Stomach (tissue), 8 donors: ENCODE measurements at regions not wholly inside any gene's neighbourhood (a gene's known extent, or its start where the extent isn't known, plus 50 kb on each side); places are given as distances from the start of the nearest gene placed in this dataset.

Experiments used
- DNase-seq, 2 donors: peaks; one replicate each; pipeline versions ENCODE4 v3.0.0 to v3.0.0-alpha.2; 2013 to 2019
- H3K27ac ChIP-seq, 5 donors: fragments of 200-600 bp in 4 of 5; sonication (generic) in 4 of 5; one replicate each; pipeline ENCODE4 v1.5.1; 2013 to 2019; ENCODE audit warnings: mild to moderate bottlenecking in 1 of 5, moderate library complexity in 1 of 5
- H3K27me3 ChIP-seq, 3 donors: fragments of 200-600 bp; sonication (generic); one replicate each; pipeline ENCODE4 v1.5.1; 2017 to 2019; ENCODE audit warnings: mixed run types in 1 of 3
- H3K36me3 ChIP-seq, 4 donors: fragments of 200-600 bp; sonication (generic); 1 replicate in 3 of 4; 2 replicates in 1 of 4; pipeline ENCODE4 v1.5.1; 2016 to 2019
- H3K4me1 ChIP-seq, 4 donors: fragments of 200-600 bp; sonication (generic); one replicate each; pipeline ENCODE4 v1.5.1; 2016 to 2019
- H3K4me3 ChIP-seq, 4 donors: fragments of 200-600 bp; sonication (generic) in 3 of 4; one replicate each; pipeline ENCODE4 v1.5.1; 2016 to 2019; ENCODE audit warnings: mild to moderate bottlenecking in 1 of 4
- H3K9me3 ChIP-seq, 4 donors: fragments of 200-600 bp; sonication (generic); one replicate each; pipeline ENCODE4 v1.5.1; 2016 to 2019
- EP300 ChIP-seq: sonication (generic); formaldehyde crosslinking; IDR thresholded peaks from one replicate; pipeline ENCODE4 v1.6.1; 2017; ENCODE audit warnings: antibody characterized with exemption
- POLR2A ChIP-seq, 4 donors: fragments of 450-650 bp; IDR thresholded peaks; one replicate each; pipeline ENCODE4 v1.6.1; 2016; ENCODE audit warnings: antibody characterized with exemption in 4 of 4, control low read depth in 2 of 4, mild to moderate bottlenecking in 1 of 4, moderate library complexity in 1 of 4
- POLR2AphosphoS5 ChIP-seq, 3 donors: sonication (generic); formaldehyde crosslinking; IDR thresholded peaks; one replicate each; pipeline ENCODE4 v1.6.1; 2016; ENCODE audit warnings: antibody characterized with exemption in 3 of 3
- WGBS, 5 donors: extraction: QIAGEN DNeasy Blood & Tissue Kit in 3 of 5; methylation state at CpG; one replicate each; pipeline versions ENCODE4 v1.1.5 to v1.1.7; 2013 to 2018; 5-methylcytosine and 5-hydroxymethylcytosine counted together
- intact Hi-C: fragments of 100-400 bp; cut with DNase I; formaldehyde crosslinking; loops from one replicate; pipeline ENCODE4 v1.15.1; 2023; ENCODE audit warnings: low total_unique reads
- TF ChIP-seq, protein P1 (sequence below), 7 experiments: fragments of 450-650 bp in 4 of 7; fragments of 200-600 bp in 3 of 7; sonication (generic) in 3 of 7; IDR thresholded peaks; one replicate each; pipeline ENCODE4 v1.5.1; 2016 to 2019; ENCODE audit warnings: antibody characterized with exemption in 7 of 7, control low read depth in 2 of 7, mild to moderate bottlenecking in 1 of 7
- donor health status: healthy with polysubstance abuse.
- donor health status: Bipolar disorder and iron deficiency.
- donor health status: healthy.

DNA sequence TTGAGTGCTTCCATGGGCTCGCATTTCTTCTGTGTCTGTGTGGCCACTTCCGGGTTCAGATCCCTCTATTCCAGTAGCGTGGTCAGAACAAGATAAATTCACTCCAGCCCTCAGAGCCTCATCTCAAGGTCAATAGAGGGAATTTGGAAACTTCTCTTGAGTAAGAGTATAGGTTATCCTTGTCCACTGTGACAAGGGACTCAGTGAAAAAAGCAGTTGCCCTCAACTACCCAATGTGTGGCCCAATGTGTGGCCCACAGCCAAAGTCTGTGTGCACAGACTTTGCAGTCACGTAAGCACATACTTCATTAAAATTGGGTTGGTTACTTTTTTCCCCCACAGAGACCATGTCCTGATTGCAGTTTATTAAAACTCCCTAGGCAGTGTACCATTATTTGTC is 305.6 kb upstream of the SEMA6D start:
- intact Hi-C loops: no loop called here
- Histone ChIP-seq H3K4me1 (peaks cover 0 to 52% (median 13%) of the 10 kb centered on the region in 4 donors), H3K4me3 (no peak overlapping the region), H3K36me3 (no peaks in the 10 kb centered on the region), H3K9me3 (no peaks in the 10 kb centered on the region), H3K27ac (no peak overlapping the region), H3K27me3 (no peaks in the 10 kb centered on the region)
- WGBS, 5 donors: 56 to 77% (median 63%) methylated on average over 4 of the region's 4 CpGs
- DNase-seq: no peak
- TF ChIP-seq POLR2A (IDR thresholded peaks at IDR 0.05) (no peak), POLR2AphosphoS5 (IDR thresholded peaks at IDR 0.05) (no peak), EP300 (no peak)
- TF ChIP-seq, protein P1, sequence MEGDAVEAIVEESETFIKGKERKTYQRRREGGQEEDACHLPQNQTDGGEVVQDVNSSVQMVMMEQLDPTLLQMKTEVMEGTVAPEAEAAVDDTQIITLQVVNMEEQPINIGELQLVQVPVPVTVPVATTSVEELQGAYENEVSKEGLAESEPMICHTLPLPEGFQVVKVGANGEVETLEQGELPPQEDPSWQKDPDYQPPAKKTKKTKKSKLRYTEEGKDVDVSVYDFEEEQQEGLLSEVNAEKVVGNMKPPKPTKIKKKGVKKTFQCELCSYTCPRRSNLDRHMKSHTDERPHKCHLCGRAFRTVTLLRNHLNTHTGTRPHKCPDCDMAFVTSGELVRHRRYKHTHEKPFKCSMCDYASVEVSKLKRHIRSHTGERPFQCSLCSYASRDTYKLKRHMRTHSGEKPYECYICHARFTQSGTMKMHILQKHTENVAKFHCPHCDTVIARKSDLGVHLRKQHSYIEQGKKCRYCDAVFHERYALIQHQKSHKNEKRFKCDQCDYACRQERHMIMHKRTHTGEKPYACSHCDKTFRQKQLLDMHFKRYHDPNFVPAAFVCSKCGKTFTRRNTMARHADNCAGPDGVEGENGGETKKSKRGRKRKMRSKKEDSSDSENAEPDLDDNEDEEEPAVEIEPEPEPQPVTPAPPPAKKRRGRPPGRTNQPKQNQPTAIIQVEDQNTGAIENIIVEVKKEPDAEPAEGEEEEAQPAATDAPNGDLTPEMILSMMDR (IDR thresholded peaks at IDR 0.05): no peak

DNA sequence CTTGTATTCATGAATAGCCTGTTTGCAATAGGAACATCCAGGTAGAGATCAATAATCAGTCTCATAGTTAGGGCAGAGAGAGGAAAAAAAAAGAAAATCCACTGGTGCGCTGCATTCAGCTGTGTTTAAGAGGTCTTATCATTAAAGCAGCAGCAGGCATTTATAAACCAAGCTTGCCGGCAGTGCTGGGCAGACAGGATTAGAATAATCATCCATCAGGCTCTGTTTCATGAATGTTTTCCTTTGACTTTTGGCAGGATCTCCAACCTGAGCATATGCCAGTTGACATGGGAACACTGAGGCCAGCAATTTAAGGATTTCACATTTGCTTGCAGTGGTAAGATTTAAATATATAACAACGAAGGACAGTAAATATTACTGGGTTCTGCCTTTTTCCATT is 305.2 kb upstream of the SEMA6D start:
- DNase-seq: peak in 1 of 2 donors; percentile 45
- no peaks in the 10 kb centered on the region for H3K9me3 ChIP-seq
- WGBS, 5 donors: 24 to 30% (median 29%) methylated on average over 3 of the region's 3 CpGs
- H3K27me3 ChIP-seq: no peaks in the 10 kb centered on the region
- TF ChIP-seq EP300 (no peak), POLR2AphosphoS5 (IDR thresholded peaks at IDR 0.05) (no peak), POLR2A (IDR thresholded peaks at IDR 0.05) (no peak)
- TF ChIP-seq, protein P1 (IDR thresholded peaks at IDR 0.05): no peak
- H3K27ac ChIP-seq: no peak overlapping the region
- intact Hi-C loops: no loop called here
- H3K4me1 ChIP-seq: peaks cover 0 to 52% (median 13%) of the 10 kb centered on the region in 4 donors
- H3K4me3 ChIP-seq: no peak overlapping the region
- no peaks in the 10 kb centered on the region for H3K36me3 ChIP-seq

DNA sequence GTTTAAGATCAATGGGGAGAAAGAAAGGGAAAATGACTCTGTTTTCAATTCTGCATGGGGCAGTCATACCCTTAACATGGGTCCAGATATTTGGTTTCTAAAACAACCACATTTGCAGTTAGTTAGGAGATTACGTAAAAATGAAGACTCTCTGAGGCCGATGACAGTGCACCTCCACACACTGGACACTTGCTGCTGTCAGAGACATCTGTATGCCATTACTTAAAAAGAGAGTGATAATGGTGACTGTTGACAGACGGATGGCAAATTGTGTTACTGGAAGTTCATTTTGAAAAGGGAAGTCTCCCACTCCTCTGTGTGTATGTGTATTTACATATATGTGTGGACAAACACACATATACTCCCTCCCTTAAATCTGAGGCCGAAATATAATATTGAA is 304.5 kb upstream of the SEMA6D start:
- Histone ChIP-seq H3K9me3 (no peaks in the 10 kb centered on the region), H3K4me1 (peaks cover 0 to 52% (median 13%) of the 10 kb centered on the region in 4 donors), H3K36me3 (no peaks in the 10 kb centered on the region), H3K27ac (no peak overlapping the region), H3K27me3 (no peaks in the 10 kb centered on the region), H3K4me3 (no peak overlapping the region)
- no peak for DNase-seq
- TF ChIP-seq EP300 (no peak), POLR2AphosphoS5 (IDR thresholded peaks at IDR 0.05) (no peak), POLR2A (IDR thresholded peaks at IDR 0.05) (no peak)
- TF ChIP-seq, protein P1 (IDR thresholded peaks at IDR 0.05): no peak
- 87 to 94% (median 92%) methylated on average over 4 of the region's 4 CpGs for WGBS, 5 donors
- intact Hi-C loops: no loop called here

DNA sequence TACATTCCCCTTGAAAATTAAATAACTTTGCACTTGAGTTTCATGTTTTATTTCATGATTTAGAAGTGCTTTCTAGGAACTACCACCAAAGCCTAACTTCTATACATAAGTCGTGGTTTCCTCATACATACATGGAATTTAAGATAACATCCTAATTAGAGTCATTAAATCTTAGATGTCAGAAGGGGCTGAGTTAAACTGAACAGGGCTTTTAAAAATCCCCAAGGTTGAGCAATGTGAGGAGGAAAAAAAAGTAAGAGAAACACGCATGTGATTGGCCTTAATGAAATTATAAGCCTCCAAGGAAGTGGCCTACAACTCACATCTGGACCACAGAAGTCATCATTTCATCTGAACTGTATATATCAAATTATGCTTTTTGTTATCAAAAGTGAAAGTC is 303.1 kb upstream of the SEMA6D start:
- 71 to 84% (median 80%) methylated on average over 2 of the region's 2 CpGs for WGBS, 5 donors
- no peak for DNase-seq

More for the DNA sequence above, 303.1 kb upstream of the SEMA6D start:
- H3K36me3 ChIP-seq: no peaks in the 10 kb centered on the region
- intact Hi-C loops: no loop called here
- no peak overlapping the region for H3K4me3 ChIP-seq
- H3K9me3 ChIP-seq: no peaks in the 10 kb centered on the region
- H3K27ac ChIP-seq: no peak overlapping the region
- TF ChIP-seq POLR2A (IDR thresholded peaks at IDR 0.05) (no peak), POLR2AphosphoS5 (IDR thresholded peaks at IDR 0.05) (no peak), EP300 (no peak)
- TF ChIP-seq, protein P1 (IDR thresholded peaks at IDR 0.05): no peak
- H3K4me1 ChIP-seq: peaks cover 0 to 40% (median 10%) of the 10 kb centered on the region in 4 donors
- no peaks in the 10 kb centered on the region for H3K27me3 ChIP-seq
